HFF-Myc (cell line): ENCODE measurements at regions not wholly inside any gene's neighbourhood (a gene's known extent, or its start where the extent isn't known, plus 50 kb on each side); places are given as distances from the start of the nearest gene placed in this dataset.

Experiments
- DNase-seq: peaks from one replicate; pipeline ENCODE4 v3.0.0-alpha.2; 2011; ENCODE audit warnings: low read depth; ENCODE audit errors: extremely low read depth
- H3K4me3 ChIP-seq: replicated peaks from 2 replicates; pipeline ENCODE4 v1.5.1; 2011; ENCODE audit warnings: low read depth, mild to moderate bottlenecking, control low read depth, low read length
- CTCF ChIP-seq: IDR thresholded peaks from 2 replicates; pipeline ENCODE4 v1.5.1; 2012; ENCODE audit warnings: mild to moderate bottlenecking, low read depth, low read length, control low read depth; ENCODE audit errors: missing control alignments

DNA sequence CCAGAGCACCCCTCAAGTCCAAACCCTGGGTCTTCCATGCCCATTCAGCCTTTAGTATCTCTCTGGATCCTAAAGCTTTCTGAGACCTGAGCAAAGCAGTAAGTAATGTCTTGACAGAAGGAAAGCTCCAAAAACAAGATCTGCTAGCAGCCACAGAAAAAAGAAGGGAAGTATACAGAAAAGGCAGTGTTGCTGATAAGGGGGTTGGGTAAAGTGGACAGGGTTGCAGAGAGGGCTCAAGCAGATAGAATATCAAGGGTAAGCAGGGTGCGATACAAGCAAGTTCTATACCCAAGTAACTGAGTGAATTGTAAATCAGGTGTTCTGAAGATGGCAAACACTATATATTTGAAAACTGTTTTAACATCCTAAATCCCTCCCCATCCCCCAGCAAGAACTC is 113.4 kb upstream of the CARMIL1 start:
- no peak for DNase-seq
- H3K4me3 ChIP-seq, result no peak overlapping the region
- no peak for TF ChIP-seq CTCF

DNA sequence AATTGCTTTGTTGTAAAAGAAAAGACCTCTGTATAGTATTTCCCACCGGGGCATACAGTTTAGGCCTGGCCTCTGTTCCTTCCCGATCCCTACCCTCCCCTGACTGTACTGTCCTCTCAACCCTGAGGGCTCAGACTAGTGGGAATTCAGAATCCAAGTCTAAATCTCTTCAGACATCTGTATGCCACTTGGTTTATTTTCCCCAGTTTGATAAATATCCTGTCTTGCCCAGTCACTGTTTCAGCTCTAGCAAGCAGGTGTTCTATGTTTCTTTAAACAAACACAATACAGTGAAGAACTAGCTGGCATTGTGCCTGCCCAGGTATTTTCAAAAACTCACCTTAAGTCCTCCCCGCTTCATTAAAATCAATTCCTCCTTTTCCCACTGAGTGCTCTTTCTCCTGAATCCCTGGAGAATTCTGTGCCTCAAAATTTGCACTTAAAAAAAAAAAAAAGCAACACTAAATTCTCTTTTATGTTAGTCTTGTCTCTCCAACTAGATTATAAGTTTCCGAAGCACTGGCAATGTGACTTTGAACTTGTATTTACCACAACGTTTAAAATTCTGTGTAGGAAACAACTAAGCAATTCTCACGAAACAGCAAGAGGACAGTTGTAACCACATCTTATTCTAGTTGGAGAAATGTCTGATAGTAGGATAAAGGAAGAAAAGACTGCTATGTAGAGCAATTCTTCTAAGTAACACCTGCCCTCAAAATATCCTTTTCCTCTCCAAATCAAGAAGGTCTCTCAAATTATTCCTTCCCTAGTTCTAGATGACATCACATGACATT is 112.0 kb upstream of the CARMIL1 start:
- DNase-seq, result no peak
- no peak overlapping the region for H3K4me3 ChIP-seq
- TF ChIP-seq CTCF, result no peak

DNA sequence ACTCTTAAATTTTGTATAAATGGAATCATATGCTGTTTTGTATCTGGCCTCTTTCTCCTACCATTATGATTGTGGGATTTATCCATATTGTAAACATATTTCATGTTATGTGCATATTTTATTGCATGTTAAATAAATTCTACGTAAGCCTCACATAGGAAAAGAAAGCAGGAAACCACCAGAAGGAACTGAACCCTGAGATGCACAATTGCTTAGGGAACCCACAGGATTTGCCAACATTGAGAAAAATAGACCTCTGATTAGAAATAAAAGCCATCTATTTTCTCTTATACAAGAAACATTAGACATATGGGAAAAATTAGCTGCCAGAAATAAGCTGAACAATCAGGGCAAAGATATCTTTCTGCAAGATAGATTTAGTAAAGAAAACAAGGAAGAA is 111.2 kb upstream of the CARMIL1 start:
- H3K4me3 ChIP-seq, result no peak overlapping the region
- TF ChIP-seq CTCF, result no peak
- DNase-seq, result no peak

- H3K4me3 ChIP-seq, result no peak overlapping the region
- no peak for TF ChIP-seq CTCF
- DNase-seq, result no peak
These were observed 110.5 kb upstream of the CARMIL1 start for GRCh38 chr6:25168637-25169036.

- no peak for TF ChIP-seq CTCF
- H3K4me3 ChIP-seq, result no peak overlapping the region
- DNase-seq, result no peak
These were observed 109.6 kb upstream of the CARMIL1 start for GRCh38 chr6:25169553-25169952.

DNA sequence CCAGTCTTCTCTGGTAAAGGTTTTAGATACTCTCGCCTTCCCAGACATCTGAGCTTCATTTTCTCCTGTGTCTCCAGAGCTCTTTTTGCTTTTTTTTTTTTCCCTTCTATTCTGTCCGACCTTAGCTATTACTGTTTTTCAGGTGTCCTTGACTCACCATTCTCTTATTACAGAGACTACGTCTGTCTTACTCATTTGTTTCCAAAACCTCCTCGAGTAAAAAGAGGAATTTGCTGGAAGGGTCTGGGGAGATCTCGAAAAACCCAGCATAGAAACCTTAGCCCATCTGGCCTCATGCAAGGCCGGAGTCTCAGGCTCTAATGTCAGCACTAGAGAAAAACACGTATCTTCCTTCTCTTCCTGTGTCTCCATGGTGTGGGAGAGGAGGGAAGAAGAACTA is 109.2 kb upstream of the CARMIL1 start:
- no peak overlapping the region for H3K4me3 ChIP-seq
- no peak for DNase-seq
- no peak for TF ChIP-seq CTCF

DNA sequence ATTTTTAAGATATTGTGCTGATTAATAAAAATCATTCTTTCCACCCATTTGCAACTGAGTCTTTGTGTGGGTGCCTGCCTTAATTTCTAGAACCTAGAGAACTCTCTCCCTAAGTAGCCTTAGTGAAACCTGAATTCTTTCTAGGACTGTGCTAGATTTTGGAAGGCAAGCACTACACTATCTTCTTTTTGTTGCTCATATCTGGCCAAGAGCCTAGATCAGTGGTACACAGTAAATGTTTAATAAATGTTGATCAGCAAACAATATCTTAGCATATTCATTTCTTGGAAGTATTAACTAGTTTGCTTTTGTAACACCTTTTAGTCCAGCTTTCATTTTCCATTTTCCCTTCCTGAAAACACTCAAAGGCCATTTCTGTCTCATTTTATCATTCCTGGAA is 108.5 kb upstream of the CARMIL1 start:
- H3K4me3 ChIP-seq, result no peak overlapping the region
- no peak for TF ChIP-seq CTCF
- DNase-seq, result no peak
